ENCODE measurements at regions not wholly inside any gene's neighbourhood (a gene's known extent, or its start where the extent isn't known, plus 50 kb on each side); places are given as distances from the start of the nearest gene placed in this dataset.

- Mint-ChIP-seq H3K4me1 (ENCODE audit: low read depth) (peaks cover 14% of the 10 kb centered on the region), H3K27me3 (ENCODE audit: low read depth) (peaks cover 29% of the 10 kb centered on the region), H3K36me3 (ENCODE audit: insufficient read depth in 2 of 2) (no peaks in the 10 kb centered on the region), H3K4me3 (no peak overlapping the region), H3K27ac (no peak overlapping the region), H3K9me3 (no peaks in the 10 kb centered on the region)
- no peak for ATAC-seq (replicated peaks in 1 of 2)
- DNase-seq: no peak
Measured at GRCh38 chr9:107211284-107211923, 71.7 kb upstream of the RAD23B start.

- Mint-ChIP-seq H3K27ac (no peak overlapping the region), H3K27me3 (ENCODE audit: low read depth) (peaks cover 31% of the 10 kb centered on the region), H3K4me1 (ENCODE audit: low read depth) (peaks cover 14% of the 10 kb centered on the region), H3K36me3 (ENCODE audit: insufficient read depth in 2 of 2) (no peaks in the 10 kb centered on the region), H3K4me3 (no peak overlapping the region), H3K9me3 (peaks cover 0 to 2% of the 10 kb centered on the region in 2 donors)
- DNase-seq: no peak
- no peak for ATAC-seq (replicated peaks in 1 of 2)
Measured at GRCh38 chr9:107212613-107213012, 70.5 kb upstream of the RAD23B start.

GRCh38 chr9:107213080-107213479, 70.0 kb upstream of the RAD23B start:
- Mint-ChIP-seq H3K9me3 (peaks cover 0 to 2% of the 10 kb centered on the region in 2 donors), H3K4me3 (no peak overlapping the region), H3K27me3 (ENCODE audit: low read depth) (peaks cover 32% of the 10 kb centered on the region), H3K27ac (no peak overlapping the region), H3K4me1 (ENCODE audit: low read depth) (peaks cover 14% of the 10 kb centered on the region), H3K36me3 (ENCODE audit: insufficient read depth in 2 of 2) (no peaks in the 10 kb centered on the region)
- DNase-seq (no peak), ATAC-seq (replicated peaks in 1 of 2) (peak; percentile 36 to 53)

GRCh38 chr9:107213561-107214028, 69.5 kb upstream of the RAD23B start:
- Mint-ChIP-seq H3K27me3 (ENCODE audit: low read depth) (peaks cover 32% of the 10 kb centered on the region), H3K4me3 (peak overlapping the region in 1 of 2 donors; percentile 47), H3K27ac (no peak overlapping the region), H3K9me3 (peaks cover 0 to 2% of the 10 kb centered on the region in 2 donors), H3K36me3 (ENCODE audit: insufficient read depth in 2 of 2) (no peaks in the 10 kb centered on the region), H3K4me1 (ENCODE audit: low read depth) (peaks cover 14% of the 10 kb centered on the region)
- peak; percentile 40 to 51 for DNase-seq
- ATAC-seq (replicated peaks in 1 of 2): peak; percentile 99

GRCh38 chr9:107214381-107214780, 68.7 kb upstream of the RAD23B start:
- no peak overlapping the region for H3K27ac Mint-ChIP-seq
- H3K4me3 Mint-ChIP-seq: no peak overlapping the region
- ATAC-seq (replicated peaks in 1 of 2): no peak
- DNase-seq: no peak
- H3K36me3 Mint-ChIP-seq (ENCODE audit: insufficient read depth in 2 of 2): no peaks in the 10 kb centered on the region
- H3K9me3 Mint-ChIP-seq: peaks cover 0 to 2% of the 10 kb centered on the region in 2 donors
- peaks cover 32% of the 10 kb centered on the region for H3K27me3 Mint-ChIP-seq (ENCODE audit: low read depth)
- peaks cover 21% of the 10 kb centered on the region for H3K4me1 Mint-ChIP-seq (ENCODE audit: low read depth)

- ATAC-seq (replicated peaks in 1 of 2) (no peak), DNase-seq (no peak)
- Mint-ChIP-seq H3K36me3 (ENCODE audit: insufficient read depth in 2 of 2) (no peaks in the 10 kb centered on the region), H3K27ac (no peak overlapping the region), H3K4me3 (no peak overlapping the region), H3K9me3 (peaks cover 0 to 2% of the 10 kb centered on the region in 2 donors), H3K27me3 (ENCODE audit: low read depth) (peaks cover 29% of the 10 kb centered on the region), H3K4me1 (ENCODE audit: low read depth) (peaks cover 24% of the 10 kb centered on the region)
Measured at GRCh38 chr9:107214915-107215314, 68.2 kb upstream of the RAD23B start.

GRCh38 chr9:107215381-107215780, 67.7 kb upstream of the RAD23B start:
- H3K9me3 Mint-ChIP-seq: peaks cover 0 to 2% of the 10 kb centered on the region in 2 donors
- peaks cover 24% of the 10 kb centered on the region for H3K4me1 Mint-ChIP-seq (ENCODE audit: low read depth)
- no peak overlapping the region for H3K4me3 Mint-ChIP-seq
- ATAC-seq (replicated peaks in 1 of 2): no peak
- H3K27ac Mint-ChIP-seq: no peak overlapping the region
- peaks cover 25% of the 10 kb centered on the region for H3K27me3 Mint-ChIP-seq (ENCODE audit: low read depth)
- no peaks in the 10 kb centered on the region for H3K36me3 Mint-ChIP-seq (ENCODE audit: insufficient read depth in 2 of 2)
- no peak for DNase-seq

GRCh38 chr9:107216329-107216728, 66.8 kb upstream of the RAD23B start:
- no peak overlapping the region for H3K27ac Mint-ChIP-seq
- DNase-seq (no peak), ATAC-seq (replicated peaks in 1 of 2) (no peak)
- H3K36me3 Mint-ChIP-seq (ENCODE audit: insufficient read depth in 2 of 2): no peaks in the 10 kb centered on the region
- peaks cover 0 to 2% of the 10 kb centered on the region in 2 donors for H3K9me3 Mint-ChIP-seq
- no peak overlapping the region for H3K4me3 Mint-ChIP-seq
- peaks cover 24% of the 10 kb centered on the region for H3K4me1 Mint-ChIP-seq (ENCODE audit: low read depth)
- H3K27me3 Mint-ChIP-seq (ENCODE audit: low read depth): peaks cover 23% of the 10 kb centered on the region

GRCh38 chr9:107218829-107219485, 64.1 kb upstream of the RAD23B start:
- no peaks in the 10 kb centered on the region for H3K36me3 Mint-ChIP-seq (ENCODE audit: insufficient read depth in 2 of 2)
- no peak overlapping the region for H3K27ac Mint-ChIP-seq
- H3K9me3 Mint-ChIP-seq: peaks cover 0 to 2% of the 10 kb centered on the region in 2 donors
- no peak for DNase-seq
- no peak overlapping the region for H3K4me3 Mint-ChIP-seq
- H3K4me1 Mint-ChIP-seq (ENCODE audit: low read depth): peaks cover 11% of the 10 kb centered on the region
- ATAC-seq (replicated peaks in 1 of 2): no peak
- H3K27me3 Mint-ChIP-seq (ENCODE audit: low read depth): peaks cover 42% of the 10 kb centered on the region

GRCh38 chr9:107219486-107220077, 63.5 kb upstream of the RAD23B start:
- H3K9me3 Mint-ChIP-seq: peaks cover 0 to 2% of the 10 kb centered on the region in 2 donors
- peaks cover 44% of the 10 kb centered on the region for H3K27me3 Mint-ChIP-seq (ENCODE audit: low read depth)
- no peak overlapping the region for H3K27ac Mint-ChIP-seq
- H3K4me3 Mint-ChIP-seq: no peak overlapping the region
- ATAC-seq (replicated peaks in 1 of 2) (peak in 1 of 2 donors; percentile 26), DNase-seq (no peak)
- H3K4me1 Mint-ChIP-seq (ENCODE audit: low read depth): peaks cover 10% of the 10 kb centered on the region
- H3K36me3 Mint-ChIP-seq (ENCODE audit: insufficient read depth in 2 of 2): no peaks in the 10 kb centered on the region

- no peak for ATAC-seq (replicated peaks in 1 of 2)
- no peak overlapping the region for H3K27ac Mint-ChIP-seq
- peaks cover 0 to 2% of the 10 kb centered on the region in 2 donors for H3K9me3 Mint-ChIP-seq
- peaks cover 10% of the 10 kb centered on the region for H3K4me1 Mint-ChIP-seq (ENCODE audit: low read depth)
- peaks cover 55% of the 10 kb centered on the region for H3K27me3 Mint-ChIP-seq (ENCODE audit: low read depth)
- no peak overlapping the region for H3K4me3 Mint-ChIP-seq
- DNase-seq: no peak
- H3K36me3 Mint-ChIP-seq (ENCODE audit: insufficient read depth in 2 of 2): no peaks in the 10 kb centered on the region
Measured at GRCh38 chr9:107221321-107221720, 61.8 kb upstream of the RAD23B start.

GRCh38 chr9:107222020-107222522, 61.0 kb upstream of the RAD23B start:
- peaks cover 54% of the 10 kb centered on the region for H3K27me3 Mint-ChIP-seq (ENCODE audit: low read depth)
- no peak overlapping the region for H3K27ac Mint-ChIP-seq
- H3K9me3 Mint-ChIP-seq: peaks cover 0 to 2% of the 10 kb centered on the region in 2 donors
- no peak overlapping the region for H3K4me3 Mint-ChIP-seq
- DNase-seq: no peak
- peaks cover 10% of the 10 kb centered on the region for H3K4me1 Mint-ChIP-seq (ENCODE audit: low read depth)
- no peaks in the 10 kb centered on the region for H3K36me3 Mint-ChIP-seq (ENCODE audit: insufficient read depth in 2 of 2)
- ATAC-seq (replicated peaks in 1 of 2): no peak

GRCh38 chr9:107223381-107223780, 59.7 kb upstream of the RAD23B start:
- Mint-ChIP-seq H3K4me3 (no peak overlapping the region), H3K4me1 (ENCODE audit: low read depth) (peaks cover 10% of the 10 kb centered on the region), H3K27me3 (ENCODE audit: low read depth) (peaks cover 53% of the 10 kb centered on the region), H3K36me3 (ENCODE audit: insufficient read depth in 2 of 2) (no peaks in the 10 kb centered on the region), H3K27ac (no peak overlapping the region), H3K9me3 (no peaks in the 10 kb centered on the region)
- no peak for DNase-seq
- no peak for ATAC-seq (replicated peaks in 1 of 2)

Data from activated T-cell treated with anti-CD3 and anti-CD28 coated beads, Interleukin-2, amount 50 U/mL, for 72 hours (primary cell).